ENCODE measurements at regions not wholly inside any gene's neighbourhood (a gene's known extent, or its start where the extent isn't known, plus 50 kb on each side); places are given as distances from the start of the nearest gene placed in this dataset.

- no peak for TF ChIP-seq CTCF (IDR thresholded peaks at IDR 0.05)
- no peaks in the 10 kb centered on the region for H3K9me3 ChIP-seq
These were observed 150.6 kb downstream of the KCTD12 start for GRCh38 chr13:76735641-76736040.

GRCh38 chr13:76733671-76734070 is 152.5 kb downstream of the KCTD12 start:
- no peaks in the 10 kb centered on the region for H3K27me3 ChIP-seq
- no peak overlapping the region for H3K27ac ChIP-seq
- H3K4me1 ChIP-seq: peaks cover 0 to 9% of the 10 kb centered on the region in 2 donors
- TF ChIP-seq CTCF (IDR thresholded peaks at IDR 0.05): no peak
- no peak for DNase-seq (ENCODE audit: low spot score)
- no peaks in the 10 kb centered on the region for H3K9me3 ChIP-seq
- H3K4me3 ChIP-seq: no peak overlapping the region
- H3K36me3 ChIP-seq: no peaks in the 10 kb centered on the region

More at GRCh38 chr13:76735641-76736040, 150.6 kb downstream of the KCTD12 start:
- peaks cover 0 to under 1% of the 10 kb centered on the region in 2 donors for H3K4me1 ChIP-seq
- no peaks in the 10 kb centered on the region for H3K36me3 ChIP-seq
- no peak overlapping the region for H3K4me3 ChIP-seq
- DNase-seq (ENCODE audit: low spot score): no peak
- H3K27me3 ChIP-seq: no peaks in the 10 kb centered on the region
- H3K27ac ChIP-seq: no peak overlapping the region

GRCh38 chr13:76732367-76732766 is 153.8 kb downstream of the KCTD12 start:
- H3K36me3 ChIP-seq: no peaks in the 10 kb centered on the region
- H3K9me3 ChIP-seq: no peaks in the 10 kb centered on the region
- peaks cover 0 to 9% of the 10 kb centered on the region in 2 donors for H3K4me1 ChIP-seq
- DNase-seq (ENCODE audit: low spot score): no peak
- H3K27me3 ChIP-seq: no peaks in the 10 kb centered on the region
- no peak overlapping the region for H3K4me3 ChIP-seq
- no peak overlapping the region for H3K27ac ChIP-seq
- TF ChIP-seq CTCF (IDR thresholded peaks at IDR 0.05): no peak

DNA sequence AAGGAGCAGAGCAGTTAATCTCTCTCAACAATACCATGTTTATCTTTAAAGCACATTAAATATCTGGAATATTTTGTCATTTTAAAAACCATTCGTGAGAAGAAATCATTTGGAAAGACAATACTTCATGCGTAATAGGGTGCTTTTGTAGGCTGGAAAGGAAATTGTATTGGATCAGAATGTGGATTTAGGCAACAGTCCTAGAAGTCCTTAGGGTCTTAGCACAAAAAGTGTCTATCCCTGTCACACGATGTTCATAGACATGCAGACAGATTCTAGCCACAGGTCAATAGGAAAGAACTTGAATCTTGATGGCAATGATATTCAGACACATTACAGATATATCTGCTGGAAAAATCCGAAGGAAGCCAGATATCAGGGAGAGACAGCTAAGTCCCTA is 156.0 kb downstream of the KCTD12 start:
- H3K27ac ChIP-seq: peak overlapping the region; percentile 26 to 42

DNA sequence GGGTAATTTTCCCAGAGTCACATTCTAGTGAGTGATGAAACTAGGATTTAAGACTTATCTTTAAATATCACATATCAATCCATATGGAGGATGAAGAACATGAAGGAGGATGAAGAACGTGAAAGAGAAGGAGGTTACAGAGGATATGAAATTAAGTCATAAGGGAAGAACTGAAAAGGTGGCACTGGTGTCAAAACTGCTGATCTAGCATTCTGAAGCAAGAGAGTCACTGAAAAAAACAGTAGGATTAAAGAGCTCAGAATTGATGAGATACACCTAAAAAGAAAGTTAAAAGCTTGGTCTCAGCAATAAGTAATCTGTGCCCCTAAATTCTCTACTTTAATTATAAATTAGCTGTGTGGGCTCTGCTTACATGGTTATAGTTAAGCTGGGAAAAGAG is 156.5 kb downstream of the KCTD12 start:
- no peak for TF ChIP-seq CTCF (IDR thresholded peaks at IDR 0.05)
- no peak for DNase-seq (ENCODE audit: low spot score)
- Histone ChIP-seq H3K4me3 (no peak overlapping the region), H3K36me3 (no peaks in the 10 kb centered on the region), H3K27me3 (no peaks in the 10 kb centered on the region), H3K27ac (peak overlapping the region; percentile 26 to 42), H3K9me3 (no peaks in the 10 kb centered on the region), H3K4me1 (peaks cover 0 to 15% of the 10 kb centered on the region in 2 donors)

More for the DNA sequence above, 156.0 kb downstream of the KCTD12 start:
- Histone ChIP-seq H3K4me1 (peaks cover 0 to 9% of the 10 kb centered on the region in 2 donors), H3K36me3 (no peaks in the 10 kb centered on the region), H3K9me3 (no peaks in the 10 kb centered on the region), H3K4me3 (no peak overlapping the region), H3K27me3 (no peaks in the 10 kb centered on the region)
- no peak for TF ChIP-seq CTCF (IDR thresholded peaks at IDR 0.05)
- DNase-seq (ENCODE audit: low spot score): no peak

- H3K4me3 ChIP-seq: no peak overlapping the region
- peaks cover 0 to 29% of the 10 kb centered on the region in 2 donors for H3K4me1 ChIP-seq
- H3K9me3 ChIP-seq: no peaks in the 10 kb centered on the region
- no peak for TF ChIP-seq CTCF (IDR thresholded peaks at IDR 0.05)
- no peaks in the 10 kb centered on the region for H3K27me3 ChIP-seq
- H3K36me3 ChIP-seq: no peaks in the 10 kb centered on the region
- no peak for DNase-seq (ENCODE audit: low spot score)
- H3K27ac ChIP-seq: no peak overlapping the region
These were observed 160.3 kb downstream of the KCTD12 start for GRCh38 chr13:76725896-76726295.

All from right atrium auricular region (tissue), 2 donors.